ENCODE measurements at regions not wholly inside any gene's neighbourhood (a gene's known extent, or its start where the extent isn't known, plus 50 kb on each side); places are given as distances from the start of the nearest gene placed in this dataset.

DNA sequence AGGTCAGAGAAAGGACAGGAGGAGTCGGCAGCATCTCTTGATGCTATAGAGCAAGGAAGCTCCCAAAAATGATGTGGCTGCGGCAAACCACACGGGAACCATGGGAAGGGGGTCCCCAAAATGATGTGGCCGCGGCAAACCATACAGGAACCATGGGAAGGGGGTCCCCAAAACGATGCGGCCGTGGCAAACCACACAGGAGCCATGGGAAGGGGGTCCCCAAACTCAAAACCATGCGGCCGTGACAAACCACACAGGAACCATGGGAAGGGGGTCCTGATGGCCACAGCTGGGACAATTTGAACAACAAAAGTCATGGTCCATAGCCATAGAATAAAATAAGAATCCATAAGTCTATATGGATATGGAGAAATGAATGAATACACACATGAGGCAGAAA is 58.4 kb upstream of the GLI2 start:
- FAIRE-seq (no peak), DNase-seq (no peak)
- Histone ChIP-seq H3K4me1 (ENCODE audit: control insufficient read depth in 2 of 3, insufficient read depth in 2 of 3, low read depth in 1 of 3, low read length in 3 of 3) (peaks cover 0 to 3% (median 0%) of the 10 kb centered on the region in 3 donors), H3K9me3 (ENCODE audit: control insufficient read depth in 2 of 3, insufficient read depth in 1 of 3, low read length in 3 of 3) (no peaks in the 10 kb centered on the region), H3K36me3 (ENCODE audit: control insufficient read depth in 2 of 3, insufficient read depth in 3 of 3, low read length in 3 of 3) (no peaks in the 10 kb centered on the region), H3K27me3 (ENCODE audit: control insufficient read depth, insufficient read depth, low read length) (peaks cover 7% of the 10 kb centered on the region), H3K9ac (ENCODE audit: low read length in 3 of 3) (no peak overlapping the region), H3K27ac (ENCODE audit: low read depth in 2 of 2, low read length in 2 of 2) (no peak overlapping the region), H3K4me3 (ENCODE audit: low read length in 3 of 3) (no peak overlapping the region)
- intact Hi-C loops (cut with DNase I): no loop called here
- TF ChIP-seq, protein P1, sequence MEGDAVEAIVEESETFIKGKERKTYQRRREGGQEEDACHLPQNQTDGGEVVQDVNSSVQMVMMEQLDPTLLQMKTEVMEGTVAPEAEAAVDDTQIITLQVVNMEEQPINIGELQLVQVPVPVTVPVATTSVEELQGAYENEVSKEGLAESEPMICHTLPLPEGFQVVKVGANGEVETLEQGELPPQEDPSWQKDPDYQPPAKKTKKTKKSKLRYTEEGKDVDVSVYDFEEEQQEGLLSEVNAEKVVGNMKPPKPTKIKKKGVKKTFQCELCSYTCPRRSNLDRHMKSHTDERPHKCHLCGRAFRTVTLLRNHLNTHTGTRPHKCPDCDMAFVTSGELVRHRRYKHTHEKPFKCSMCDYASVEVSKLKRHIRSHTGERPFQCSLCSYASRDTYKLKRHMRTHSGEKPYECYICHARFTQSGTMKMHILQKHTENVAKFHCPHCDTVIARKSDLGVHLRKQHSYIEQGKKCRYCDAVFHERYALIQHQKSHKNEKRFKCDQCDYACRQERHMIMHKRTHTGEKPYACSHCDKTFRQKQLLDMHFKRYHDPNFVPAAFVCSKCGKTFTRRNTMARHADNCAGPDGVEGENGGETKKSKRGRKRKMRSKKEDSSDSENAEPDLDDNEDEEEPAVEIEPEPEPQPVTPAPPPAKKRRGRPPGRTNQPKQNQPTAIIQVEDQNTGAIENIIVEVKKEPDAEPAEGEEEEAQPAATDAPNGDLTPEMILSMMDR (IDR thresholded peaks at IDR 0.05; ENCODE audit: borderline replicate concordance, extremely low read depth, insufficient read depth): no peak

DNA sequence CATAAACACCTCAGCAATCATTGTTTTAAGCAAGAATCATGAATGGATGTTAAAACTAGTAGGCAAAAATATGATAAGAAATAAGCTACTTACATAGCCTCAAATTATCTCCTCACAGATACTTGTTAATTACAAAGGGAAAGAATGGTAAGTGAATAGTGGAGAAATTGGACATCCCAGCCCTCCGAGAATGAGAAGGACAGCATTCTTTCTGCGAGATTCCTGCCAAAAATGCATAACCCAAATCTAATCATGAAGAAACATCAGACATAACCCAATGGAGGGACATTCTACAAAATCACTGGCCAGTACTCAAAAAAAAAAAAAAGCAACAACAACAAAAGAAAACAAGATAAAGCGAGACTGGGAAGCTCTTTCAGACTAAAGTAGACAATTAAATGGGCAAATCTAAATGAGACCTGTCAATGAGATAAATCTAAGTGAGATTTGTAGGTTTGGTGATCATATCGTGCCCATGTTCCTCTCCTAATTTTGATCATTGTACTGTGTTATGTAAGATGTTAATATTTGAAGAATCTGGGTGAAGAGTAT is 57.9 kb upstream of the GLI2 start:
- DNase-seq: no peak
- Histone ChIP-seq H3K4me3 (ENCODE audit: low read length in 3 of 3) (no peak overlapping the region), H3K9ac (ENCODE audit: low read length in 3 of 3) (no peak overlapping the region), H3K4me1 (ENCODE audit: control insufficient read depth in 2 of 3, insufficient read depth in 2 of 3, low read depth in 1 of 3, low read length in 3 of 3) (peaks cover 0 to 3% (median 0%) of the 10 kb centered on the region in 3 donors), H3K36me3 (ENCODE audit: control insufficient read depth in 2 of 3, insufficient read depth in 3 of 3, low read length in 3 of 3) (no peaks in the 10 kb centered on the region), H3K9me3 (ENCODE audit: control insufficient read depth in 2 of 3, insufficient read depth in 1 of 3, low read length in 3 of 3) (no peaks in the 10 kb centered on the region), H3K27ac (ENCODE audit: low read depth in 2 of 2, low read length in 2 of 2) (no peak overlapping the region), H3K27me3 (ENCODE audit: control insufficient read depth, insufficient read depth, low read length) (peaks cover 7% of the 10 kb centered on the region)
- intact Hi-C loops (cut with DNase I): no loop called here
- TF ChIP-seq, protein P1 (IDR thresholded peaks at IDR 0.05; ENCODE audit: borderline replicate concordance, extremely low read depth, insufficient read depth): no peak
- FAIRE-seq: no peak

DNA sequence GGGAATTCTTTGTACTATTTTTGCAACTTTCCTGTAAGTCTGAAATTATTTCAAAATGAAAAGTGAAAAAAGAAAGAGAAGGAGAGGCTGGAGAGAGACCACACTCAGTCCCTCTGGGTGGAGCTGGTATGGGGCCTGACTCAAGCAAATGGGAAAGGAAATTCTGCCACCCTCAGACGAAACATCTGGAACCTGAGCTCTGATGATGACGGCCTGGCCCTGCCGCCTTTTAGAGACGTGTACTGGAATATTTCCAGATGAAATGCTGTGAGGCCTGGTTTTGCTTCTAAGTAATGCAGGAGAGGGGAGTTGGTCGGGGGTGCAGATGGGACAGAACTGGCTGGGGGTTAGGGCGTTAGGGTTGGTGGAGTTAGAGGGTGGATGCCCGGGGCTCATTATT is 57.4 kb upstream of the GLI2 start:
- TF ChIP-seq, protein P1 (IDR thresholded peaks at IDR 0.05; ENCODE audit: borderline replicate concordance, extremely low read depth, insufficient read depth): no peak
- intact Hi-C loops (cut with DNase I): no loop called here
- H3K4me3 ChIP-seq (ENCODE audit: low read length in 3 of 3): no peak overlapping the region
- H3K4me1 ChIP-seq (ENCODE audit: control insufficient read depth in 2 of 3, insufficient read depth in 2 of 3, low read depth in 1 of 3, low read length in 3 of 3): peaks cover 0 to 3% (median 0%) of the 10 kb centered on the region in 3 donors
- H3K27me3 ChIP-seq (ENCODE audit: control insufficient read depth, insufficient read depth, low read length): peaks cover 7% of the 10 kb centered on the region
- H3K9ac ChIP-seq (ENCODE audit: low read length in 3 of 3): no peak overlapping the region
- H3K27ac ChIP-seq (ENCODE audit: low read depth in 2 of 2, low read length in 2 of 2): no peak overlapping the region
- DNase-seq: peak in 1 of 5 donors; percentile 11
- H3K9me3 ChIP-seq (ENCODE audit: control insufficient read depth in 2 of 3, insufficient read depth in 1 of 3, low read length in 3 of 3): no peaks in the 10 kb centered on the region
- FAIRE-seq: no peak
- H3K36me3 ChIP-seq (ENCODE audit: control insufficient read depth in 2 of 3, insufficient read depth in 3 of 3, low read length in 3 of 3): no peaks in the 10 kb centered on the region

DNA sequence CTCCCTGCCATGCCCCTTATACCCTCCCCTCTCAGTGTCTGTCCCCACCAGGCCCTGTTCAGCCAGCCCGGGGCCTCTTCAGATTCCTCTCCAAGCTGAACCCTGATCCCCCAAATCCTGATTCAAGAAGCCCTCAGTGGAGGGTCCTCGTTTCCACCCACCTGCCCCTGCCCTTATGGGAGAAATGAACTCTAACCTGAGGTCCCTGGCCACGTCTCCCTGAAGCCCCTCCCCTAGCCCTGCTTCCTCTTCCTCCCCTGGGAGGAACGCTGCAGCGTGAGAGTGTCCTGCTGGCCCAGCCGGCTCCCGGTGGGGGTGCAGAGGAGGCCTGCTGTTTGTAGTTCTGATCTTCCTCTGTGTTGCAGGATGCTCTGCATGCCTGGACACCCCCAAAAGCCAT is 56.7 kb upstream of the GLI2 start:
- TF ChIP-seq, protein P1 (IDR thresholded peaks at IDR 0.05; ENCODE audit: borderline replicate concordance, extremely low read depth, insufficient read depth): no peak
- no peak overlapping the region for H3K27ac ChIP-seq (ENCODE audit: low read depth in 2 of 2, low read length in 2 of 2)
- FAIRE-seq (no peak), DNase-seq (no peak)
- intact Hi-C loops (cut with DNase I): no loop called here
- no peak overlapping the region for H3K9ac ChIP-seq (ENCODE audit: low read length in 3 of 3)
- H3K27me3 ChIP-seq (ENCODE audit: control insufficient read depth, insufficient read depth, low read length): peaks cover 7% of the 10 kb centered on the region
- peaks cover 0 to 3% (median 0%) of the 10 kb centered on the region in 3 donors for H3K4me1 ChIP-seq (ENCODE audit: control insufficient read depth in 2 of 3, insufficient read depth in 2 of 3, low read depth in 1 of 3, low read length in 3 of 3)
- H3K9me3 ChIP-seq (ENCODE audit: control insufficient read depth in 2 of 3, insufficient read depth in 1 of 3, low read length in 3 of 3): no peaks in the 10 kb centered on the region
- H3K36me3 ChIP-seq (ENCODE audit: control insufficient read depth in 2 of 3, insufficient read depth in 3 of 3, low read length in 3 of 3): no peaks in the 10 kb centered on the region
- H3K4me3 ChIP-seq (ENCODE audit: low read length in 3 of 3): no peak overlapping the region

All from kidney (tissue), 13 donors.